Erythroblast (primary cell): ENCODE measurements at regions not wholly inside any gene's neighbourhood (a gene's known extent, or its start where the extent isn't known, plus 50 kb on each side); places are given as distances from the start of the nearest gene placed in this dataset.

ENCODE experiments used
- GATA1 ChIP-seq: IDR thresholded peaks from 2 replicates; pipeline ENCODE4 v1.6.1; 2011; ENCODE audit warnings: low read depth, mild to moderate bottlenecking, control low read depth, low read length, moderate library complexity
- POLR2A ChIP-seq: IDR thresholded peaks from 2 replicates; pipeline ENCODE4 v1.6.1; 2011; ENCODE audit warnings: mild to moderate bottlenecking, low read length

GRCh38 chr6:27176096-27176495 is 71.4 kb upstream of the PRSS16 start:
- no peak for TF ChIP-seq POLR2A
- TF ChIP-seq GATA1, result no peak
